HCT116 (cell line): ENCODE measurements at regions not wholly inside any gene's neighbourhood (a gene's known extent, or its start where the extent isn't known, plus 50 kb on each side); places are given as distances from the start of the nearest gene placed in this dataset.
A peak's percentile ranks its signal among the peaks of the same experiment; 100 is the strongest.

Experiments used
- ATAC-seq: fragments of 200-7000 bp; cut with Tn5 transposase; 2 replicates; pipeline ENCODE4 v1.9.1; 2020; ENCODE audit warnings: mild to moderate bottlenecking, moderate library complexity
- BruUV-seq: library from RNA; stranded (reverse); fragments of 400-500 nt; replicated peaks from 2 replicates; lab custom pipeline; 2021; lab: Mats Ljungman, UMichigan
- CTCF ChIA-PET: fragments of 300-600 bp; sonication (Branson Sonifier 250); formaldehyde crosslinking; loops from one replicate; lab custom pipeline; 2021; ENCODE audit warnings: antibody characterized with exemption; lab: Charles Lee
- POLR2A ChIA-PET: fragments of 300-600, 350-600 bp; sonication (Branson Sonifier 250); formaldehyde crosslinking; loops from one replicate; lab custom pipeline; 2021; ENCODE audit warnings: antibody characterized with exemption; lab: Charles Lee
- RAD21 ChIA-PET, 2 experiments: fragments of 300-600 bp; sonication (Branson Sonifier 250); formaldehyde crosslinking; loops; one replicate each; lab custom pipeline; 2023; ENCODE audit warnings: low total read pairs in 2 of 2; ENCODE audit not compliant: uncharacterized antibody in 2 of 2, unreplicated experiment in 2 of 2, low non-redundant PET in 1 of 2; lab: Charles Lee
- DNase-seq: peaks from one replicate; pipeline ENCODE4 v3.0.0-alpha.2; 2010; ENCODE audit warnings: low read depth, low spot score
- H2AFZ ChIP-seq: fragments of 200-600 bp; shearing (Covaris generic), sonication (generic); 2 replicates; pipeline ENCODE4 v1.6.1; 2017; ENCODE audit warnings: low read depth, mixed run types, mixed read lengths, antibody characterized with exemption, low read length; ENCODE audit not compliant: poor library complexity, severe bottlenecking
- H3K27ac ChIP-seq: 2 replicates; pipeline ENCODE4 v1.5.1; 2012; ENCODE audit warnings: low read depth, low read length
- H3K27me3 ChIP-seq: fragments of 200-600 bp; sonication (generic); 2 replicates; pipeline ENCODE4 v1.6.1; 2016; ENCODE audit warnings: mixed run types, low read length, mixed read lengths; ENCODE audit not compliant: insufficient read depth
- H3K36me3 ChIP-seq, 2 experiments: fragments of 200-500 bp in 1 of 2; fragments of 200-600 bp in 1 of 2; sonication (Bioruptor generic) in 1 of 2; sonication (generic) in 1 of 2; 2 replicates each; pipeline versions ENCODE4 v1.5.1 to v1.6.1; 2014 to 2016; ENCODE audit warnings: low read length in 2 of 2, inconsistent platforms in 1 of 2, mixed read lengths in 1 of 2, mixed run types in 1 of 2; ENCODE audit not compliant: insufficient read depth in 2 of 2, control insufficient read depth in 1 of 2
- H3K4me1 ChIP-seq, 2 experiments: fragments of 200-600 bp in 1 of 2; sonication (generic) in 1 of 2; 2 replicates each; pipeline versions ENCODE4 v1.5.1 to v1.6.1; 2012 to 2017; ENCODE audit warnings: low read length in 2 of 2, inconsistent platforms in 1 of 2, mild to moderate bottlenecking in 1 of 2, mixed read lengths in 1 of 2, mixed run types in 1 of 2, moderate library complexity in 1 of 2; ENCODE audit not compliant: insufficient read depth in 2 of 2, control insufficient read depth in 1 of 2
- H3K4me2 ChIP-seq: fragments of 200-600 bp; sonication (generic); 2 replicates; pipeline ENCODE4 v1.6.1; 2017; ENCODE audit warnings: mixed run types, low read length, mixed read lengths
- H3K4me3 ChIP-seq, 2 experiments: fragments of 200-600 bp in 1 of 2; sonication (generic) in 1 of 2; replicated peaks in 1 of 2; 2 replicates each; pipeline ENCODE4 v1.5.1; 2011 to 2016; ENCODE audit warnings: low read length in 2 of 2, control low read depth in 1 of 2, low read depth in 1 of 2, mild to moderate bottlenecking in 1 of 2, mixed read lengths in 1 of 2, mixed run types in 1 of 2
- H3K79me2 ChIP-seq: fragments of 200-600 bp; sonication (generic); 2 replicates; pipeline ENCODE4 v1.6.1; 2017; ENCODE audit warnings: mild to moderate bottlenecking, mixed run types, low read length, moderate library complexity, mixed read lengths; ENCODE audit not compliant: insufficient read depth
- H3K9ac ChIP-seq: fragments of 200-600 bp; sonication (generic); 2 replicates; pipeline ENCODE4 v1.6.1; 2016; ENCODE audit warnings: low read length, mixed read lengths
- H3K9me2 ChIP-seq: fragments of 200-600 bp; sonication (generic), shearing (Covaris generic); 2 replicates; pipeline ENCODE4 v1.6.1; 2017; ENCODE audit warnings: mixed run types, mild to moderate bottlenecking, moderate library complexity; ENCODE audit not compliant: insufficient read depth
- H3K9me3 ChIP-seq, 2 experiments: fragments of 200-500 bp in 1 of 2; fragments of 200-600 bp in 1 of 2; sonication (Bioruptor generic) in 1 of 2; sonication (generic) in 1 of 2; 2 replicates each; pipeline ENCODE4 v1.6.1; 2014 to 2017; ENCODE audit warnings: low read length in 2 of 2, mixed read lengths in 2 of 2, inconsistent platforms in 1 of 2, low read depth in 1 of 2, mild to moderate bottlenecking in 1 of 2, mixed run types in 1 of 2, moderate library complexity in 1 of 2; ENCODE audit not compliant: control insufficient read depth in 1 of 2, insufficient read depth in 1 of 2
- H4K20me1 ChIP-seq: fragments of 200-600 bp; sonication (generic), shearing (Covaris generic); 2 replicates; pipeline ENCODE4 v1.6.1; 2017; ENCODE audit warnings: mixed run types, mild to moderate bottlenecking, moderate library complexity; ENCODE audit not compliant: insufficient read depth
- CBX3 ChIP-seq: IDR thresholded peaks from 2 replicates; pipeline ENCODE4 v1.6.1; 2012; ENCODE audit warnings: low read depth
- CEBPB ChIP-seq: IDR thresholded peaks from 2 replicates; pipeline ENCODE4 v1.6.1; 2012; ENCODE audit warnings: low read depth
- ELF1 ChIP-seq: IDR thresholded peaks from 2 replicates; pipeline ENCODE4 v1.6.1; 2012; ENCODE audit warnings: low read depth, borderline replicate concordance
- EZH2 ChIP-seq: fragments of 200-600 bp; sonication (generic); IDR thresholded peaks from 2 replicates; pipeline ENCODE4 v1.6.1; 2017; ENCODE audit warnings: antibody characterized with exemption, mixed run types
- FOSL1 ChIP-seq: IDR thresholded peaks from 2 replicates; pipeline ENCODE4 v1.6.1; 2012; ENCODE audit warnings: low read depth
- JUND ChIP-seq: IDR thresholded peaks from 2 replicates; pipeline ENCODE4 v1.6.1; 2012
- POLR2A ChIP-seq: IDR thresholded peaks from 2 replicates; pipeline ENCODE4 v1.7.0; 2011; ENCODE audit warnings: borderline replicate concordance; ENCODE audit not compliant: insufficient read depth, insufficient read length; ENCODE audit errors: extremely low read depth
- POLR2AphosphoS5 ChIP-seq: IDR thresholded peaks from 2 replicates; pipeline ENCODE4 v1.6.1; 2011; ENCODE audit warnings: mild to moderate bottlenecking, low read depth, low read length, moderate library complexity
- RAD21 ChIP-seq: IDR thresholded peaks from 2 replicates; pipeline ENCODE4 v1.6.1; 2012; ENCODE audit warnings: low read depth, mild to moderate bottlenecking
- SP1 ChIP-seq: IDR thresholded peaks from 2 replicates; pipeline ENCODE4 v1.6.1; 2012; ENCODE audit warnings: low read depth
- SRF ChIP-seq: IDR thresholded peaks from 2 replicates; pipeline ENCODE4 v1.6.1; 2012; ENCODE audit warnings: low read depth
- ZFX ChIP-seq: fragments of 450-650 bp; IDR thresholded peaks from 2 replicates; pipeline ENCODE4 v1.6.1; 2017
- intact Hi-C: fragments of 100-400 bp; cut with micrococcal nuclease; formaldehyde crosslinking; loops from 2 replicates; pipeline ENCODE4 v1.10.0; 2022
- TF ChIP-seq, protein P1 (sequence below): IDR thresholded peaks from 2 replicates; pipeline ENCODE4 v1.6.1; 2012
- TF ChIP-seq, protein P2 (sequence below): IDR thresholded peaks from 2 replicates; pipeline ENCODE4 v1.6.1; 2012
- TF ChIP-seq, protein P3 (sequence below): IDR thresholded peaks from 2 replicates; pipeline ENCODE4 v1.6.1; 2012; ENCODE audit warnings: low read depth

DNA sequence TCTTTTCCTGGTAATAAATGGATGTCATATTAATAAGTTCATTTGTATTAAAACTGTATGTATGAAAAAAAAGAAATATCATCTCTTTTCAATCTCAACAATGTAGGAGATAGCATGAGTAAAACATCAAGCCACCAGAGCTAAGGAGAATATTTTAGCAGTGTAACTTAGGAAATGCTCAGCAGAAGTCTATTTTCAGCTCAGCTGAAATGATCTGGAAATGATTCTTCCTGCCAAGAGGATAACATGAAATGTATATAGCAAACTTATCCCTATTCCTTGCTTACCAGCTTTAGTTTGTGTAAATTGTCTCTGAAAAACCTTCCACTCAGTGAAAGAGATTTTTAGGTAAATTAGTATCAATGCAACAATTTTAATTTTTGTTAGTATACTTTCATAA, 1194.4 kb downstream of the SLITRK1 start:
- no peaks in the 10 kb centered on the region for H3K27me3 ChIP-seq
- intact Hi-C loops, result no loop called here
- H3K4me2 ChIP-seq, result peak overlapping the region; percentile 63
- H3K9ac ChIP-seq, result no peak overlapping the region
- H3K36me3 ChIP-seq, result no peaks in the 10 kb centered on the region
- no peak for DNase-seq
- ChIA-PET POLR2A (no interaction called here), CTCF (no interaction called here), RAD21 (no interaction called here)
- no TSS peak for BruUV-seq
- H4K20me1 ChIP-seq, result no peaks in the 10 kb centered on the region
- no peak for ATAC-seq
- peak overlapping the region; percentile 12 for H2AFZ ChIP-seq
- H3K9me3 ChIP-seq, result peaks cover 0 to 4% of the 10 kb centered on the region in 2 experiments; a peak in 1 of 4 replicates
- H3K4me3 ChIP-seq, result peak overlapping the region in 1 of 2 experiments; percentile 29; a peak in 2 of 4 replicates
- no peaks in the 10 kb centered on the region for H3K79me2 ChIP-seq
- H3K9me2 ChIP-seq, result no peaks in the 10 kb centered on the region
- H3K4me1 ChIP-seq, result no peaks in the 10 kb centered on the region
- H3K27ac ChIP-seq, result no peak overlapping the region
- TF ChIP-seq CBX3 (no peak), SP1 (no peak), CEBPB (no peak), RAD21 (no peak), FOSL1 (no peak), POLR2AphosphoS5 (no peak), POLR2A (no peak), ZFX (no peak), SRF (no peak), JUND (no peak), ELF1 (no peak), EZH2 (no peak)
- TF ChIP-seq, protein P1, sequence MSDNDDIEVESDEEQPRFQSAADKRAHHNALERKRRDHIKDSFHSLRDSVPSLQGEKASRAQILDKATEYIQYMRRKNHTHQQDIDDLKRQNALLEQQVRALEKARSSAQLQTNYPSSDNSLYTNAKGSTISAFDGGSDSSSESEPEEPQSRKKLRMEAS, result no peak
- TF ChIP-seq, protein P2, sequence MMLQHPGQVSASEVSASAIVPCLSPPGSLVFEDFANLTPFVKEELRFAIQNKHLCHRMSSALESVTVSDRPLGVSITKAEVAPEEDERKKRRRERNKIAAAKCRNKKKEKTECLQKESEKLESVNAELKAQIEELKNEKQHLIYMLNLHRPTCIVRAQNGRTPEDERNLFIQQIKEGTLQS, result no peak
- TF ChIP-seq, protein P3, sequence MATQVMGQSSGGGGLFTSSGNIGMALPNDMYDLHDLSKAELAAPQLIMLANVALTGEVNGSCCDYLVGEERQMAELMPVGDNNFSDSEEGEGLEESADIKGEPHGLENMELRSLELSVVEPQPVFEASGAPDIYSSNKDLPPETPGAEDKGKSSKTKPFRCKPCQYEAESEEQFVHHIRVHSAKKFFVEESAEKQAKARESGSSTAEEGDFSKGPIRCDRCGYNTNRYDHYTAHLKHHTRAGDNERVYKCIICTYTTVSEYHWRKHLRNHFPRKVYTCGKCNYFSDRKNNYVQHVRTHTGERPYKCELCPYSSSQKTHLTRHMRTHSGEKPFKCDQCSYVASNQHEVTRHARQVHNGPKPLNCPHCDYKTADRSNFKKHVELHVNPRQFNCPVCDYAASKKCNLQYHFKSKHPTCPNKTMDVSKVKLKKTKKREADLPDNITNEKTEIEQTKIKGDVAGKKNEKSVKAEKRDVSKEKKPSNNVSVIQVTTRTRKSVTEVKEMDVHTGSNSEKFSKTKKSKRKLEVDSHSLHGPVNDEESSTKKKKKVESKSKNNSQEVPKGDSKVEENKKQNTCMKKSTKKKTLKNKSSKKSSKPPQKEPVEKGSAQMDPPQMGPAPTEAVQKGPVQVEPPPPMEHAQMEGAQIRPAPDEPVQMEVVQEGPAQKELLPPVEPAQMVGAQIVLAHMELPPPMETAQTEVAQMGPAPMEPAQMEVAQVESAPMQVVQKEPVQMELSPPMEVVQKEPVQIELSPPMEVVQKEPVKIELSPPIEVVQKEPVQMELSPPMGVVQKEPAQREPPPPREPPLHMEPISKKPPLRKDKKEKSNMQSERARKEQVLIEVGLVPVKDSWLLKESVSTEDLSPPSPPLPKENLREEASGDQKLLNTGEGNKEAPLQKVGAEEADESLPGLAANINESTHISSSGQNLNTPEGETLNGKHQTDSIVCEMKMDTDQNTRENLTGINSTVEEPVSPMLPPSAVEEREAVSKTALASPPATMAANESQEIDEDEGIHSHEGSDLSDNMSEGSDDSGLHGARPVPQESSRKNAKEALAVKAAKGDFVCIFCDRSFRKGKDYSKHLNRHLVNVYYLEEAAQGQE, result no peak
